ENCODE measurements at regions not wholly inside any gene's neighbourhood (a gene's known extent, or its start where the extent isn't known, plus 50 kb on each side); places are given as distances from the start of the nearest gene placed in this dataset.

GRCh38 chr13:69213396-69213795 is 894.2 kb upstream of the ATXN8OS start:
- Histone ChIP-seq H3K9me2 (no peaks in the 10 kb centered on the region), H2AFZ (ENCODE audit: low read depth) (no peak overlapping the region), H3F3A (replicated peaks; ENCODE audit: insufficient read depth) (no peaks in the 10 kb centered on the region), H4K20me1 (ENCODE audit: insufficient read depth) (no peaks in the 10 kb centered on the region), H3K4me1 (ENCODE audit: control insufficient read depth in 1 of 2, insufficient read depth in 2 of 2, low read depth in 1 of 2, low read length in 1 of 2) (no peaks in the 10 kb centered on the region; a peak in 1 of 4 replicates), H3K79me2 (ENCODE audit: insufficient read depth) (no peaks in the 10 kb centered on the region), H3K36me3 (replicated peaks in 1 of 2; ENCODE audit: control insufficient read depth in 1 of 2, insufficient read depth in 2 of 2, low read length in 1 of 2) (no peaks in the 10 kb centered on the region), H3K27ac (ENCODE audit: low read depth in 2 of 2, low read length in 1 of 2) (no peak overlapping the region), H3K4me3 (ENCODE audit: low read depth in 2 of 2, low read length in 1 of 2) (no peak overlapping the region), H3K4me2 (no peak overlapping the region), H3K9ac (no peak overlapping the region), H3K27me3 (ENCODE audit: insufficient read depth) (no peaks in the 10 kb centered on the region), H3K9me3 (no peaks in the 10 kb centered on the region)
- DNase-seq = no peak
- TF ChIP-seq NFIC (IDR thresholded peaks at IDR 0.05; ENCODE audit: borderline replicate concordance) (no peak), USF2 (IDR thresholded peaks at IDR 0.05; ENCODE audit: borderline replicate concordance, low read depth, low read length) (no peak), TAF1 (IDR thresholded peaks at IDR 0.05; ENCODE audit: borderline replicate concordance, low read depth, low read length) (no peak), TEAD4 (IDR thresholded peaks at IDR 0.05; ENCODE audit: borderline replicate concordance, insufficient read depth) (no peak), FOSL2 (IDR thresholded peaks at IDR 0.05; ENCODE audit: borderline replicate concordance, low read depth) (no peak), GABPA (IDR thresholded peaks at IDR 0.05; ENCODE audit: low read depth) (no peak), FOXM1 (IDR thresholded peaks at IDR 0.05; ENCODE audit: low read depth) (no peak), SIN3A (IDR thresholded peaks at IDR 0.05; ENCODE audit: borderline replicate concordance, low read depth, low read length) (no peak), RAD21 (IDR thresholded peaks at IDR 0.05; ENCODE audit: low read length) (no peak)
- TF ChIP-seq, protein P1, sequence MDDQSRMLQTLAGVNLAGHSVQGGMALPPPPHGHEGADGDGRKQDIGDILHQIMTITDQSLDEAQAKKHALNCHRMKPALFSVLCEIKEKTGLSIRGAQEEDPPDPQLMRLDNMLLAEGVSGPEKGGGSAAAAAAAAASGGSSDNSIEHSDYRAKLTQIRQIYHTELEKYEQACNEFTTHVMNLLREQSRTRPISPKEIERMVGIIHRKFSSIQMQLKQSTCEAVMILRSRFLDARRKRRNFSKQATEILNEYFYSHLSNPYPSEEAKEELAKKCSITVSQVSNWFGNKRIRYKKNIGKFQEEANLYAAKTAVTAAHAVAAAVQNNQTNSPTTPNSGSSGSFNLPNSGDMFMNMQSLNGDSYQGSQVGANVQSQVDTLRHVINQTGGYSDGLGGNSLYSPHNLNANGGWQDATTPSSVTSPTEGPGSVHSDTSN (IDR thresholded peaks at IDR 0.05) = no peak
- TF ChIP-seq, protein P2, sequence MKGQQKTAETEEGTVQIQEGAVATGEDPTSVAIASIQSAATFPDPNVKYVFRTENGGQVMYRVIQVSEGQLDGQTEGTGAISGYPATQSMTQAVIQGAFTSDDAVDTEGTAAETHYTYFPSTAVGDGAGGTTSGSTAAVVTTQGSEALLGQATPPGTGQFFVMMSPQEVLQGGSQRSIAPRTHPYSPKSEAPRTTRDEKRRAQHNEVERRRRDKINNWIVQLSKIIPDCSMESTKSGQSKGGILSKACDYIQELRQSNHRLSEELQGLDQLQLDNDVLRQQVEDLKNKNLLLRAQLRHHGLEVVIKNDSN (IDR thresholded peaks at IDR 0.05; ENCODE audit: borderline replicate concordance, low read depth) = no peak
- 29% methylated on average over 4 of the region's 4 CpGs for WGBS (ENCODE audit: low lambda C conversion rate)
- CTCF ChIA-PET = no interaction called here
- POLR2A ChIA-PET = no interaction called here

GRCh38 chr13:69204620-69205019 is 903.0 kb upstream of the ATXN8OS start:
- ChIA-PET CTCF (interaction anchor here (0.6 to 1.0 kb wide), 3 partner anchors 11 to 427 kb away, joined by 3 read pairs; no protein-coding TSS in a partner anchor), POLR2A (no interaction called here)
- Histone ChIP-seq H3K4me3 (ENCODE audit: low read depth in 2 of 2, low read length in 1 of 2) (no peak overlapping the region), H3K9me3 (no peaks in the 10 kb centered on the region), H3K9me2 (no peaks in the 10 kb centered on the region), H3K79me2 (ENCODE audit: insufficient read depth) (no peaks in the 10 kb centered on the region), H3K9ac (no peak overlapping the region), H3F3A (replicated peaks; ENCODE audit: insufficient read depth) (no peaks in the 10 kb centered on the region), H2AFZ (ENCODE audit: low read depth) (no peak overlapping the region), H3K4me2 (no peak overlapping the region), H3K27ac (ENCODE audit: low read depth in 2 of 2, low read length in 1 of 2) (no peak overlapping the region), H4K20me1 (ENCODE audit: insufficient read depth) (no peaks in the 10 kb centered on the region), H3K4me1 (ENCODE audit: control insufficient read depth in 1 of 2, insufficient read depth in 2 of 2, low read depth in 1 of 2, low read length in 1 of 2) (peaks cover 0 to 3% of the 10 kb centered on the region in 2 experiments; a peak in 2 of 4 replicates), H3K36me3 (replicated peaks in 1 of 2; ENCODE audit: control insufficient read depth in 1 of 2, insufficient read depth in 2 of 2, low read length in 1 of 2) (no peaks in the 10 kb centered on the region), H3K27me3 (ENCODE audit: insufficient read depth) (no peaks in the 10 kb centered on the region)
- WGBS (ENCODE audit: low lambda C conversion rate) = 16% methylated on average over 2 of the region's 2 CpGs
- TF ChIP-seq ELF1 (IDR thresholded peaks at IDR 0.05) = no peak
- DNase-seq = no peak

Measured in SK-N-SH (cell line).